Retinal pigment epithelial cell (primary cell): ENCODE measurements at regions not wholly inside any gene's neighbourhood (a gene's known extent, or its start where the extent isn't known, plus 50 kb on each side); places are given as distances from the start of the nearest gene placed in this dataset.

Experiments
- DNase-seq: peaks from one replicate; pipeline ENCODE4 v3.0.0-alpha.2; 2010; ENCODE audit warnings: low read depth
- H3K4me3 ChIP-seq: 2 replicates; pipeline ENCODE4 v1.5.1; 2011; ENCODE audit warnings: mild to moderate bottlenecking, low read length, control low read depth, moderate library complexity
- TF ChIP-seq, protein P1 (sequence below): conservative IDR thresholded peaks from 2 replicates; pipeline ENCODE4 v1.5.1; 2011; ENCODE audit warnings: low read depth, low read length, control low read depth, inconsistent platforms

DNA sequence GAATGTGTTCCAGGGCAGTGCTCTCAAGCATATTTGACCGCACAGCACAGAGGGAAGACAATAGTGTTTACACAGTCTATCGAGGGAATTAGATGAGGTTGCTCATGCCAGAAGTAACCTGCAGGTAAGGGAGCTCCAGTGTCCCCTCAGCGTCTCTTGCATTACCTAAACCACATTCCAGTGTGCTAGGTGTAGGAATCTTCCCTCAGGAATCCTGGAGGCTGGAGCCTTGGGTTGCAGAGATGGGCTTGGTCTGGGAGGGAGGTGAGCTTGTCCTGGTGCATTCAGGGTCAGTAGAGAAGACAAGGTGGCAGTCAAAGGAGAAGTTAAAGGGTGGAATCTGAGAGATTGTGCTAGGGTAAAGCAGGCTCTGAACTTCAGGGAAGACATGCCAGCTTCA lies 56.3 kb downstream of the SOX14 start:
- no peak for DNase-seq
- no peak overlapping the region for H3K4me3 ChIP-seq
- TF ChIP-seq, protein P1, sequence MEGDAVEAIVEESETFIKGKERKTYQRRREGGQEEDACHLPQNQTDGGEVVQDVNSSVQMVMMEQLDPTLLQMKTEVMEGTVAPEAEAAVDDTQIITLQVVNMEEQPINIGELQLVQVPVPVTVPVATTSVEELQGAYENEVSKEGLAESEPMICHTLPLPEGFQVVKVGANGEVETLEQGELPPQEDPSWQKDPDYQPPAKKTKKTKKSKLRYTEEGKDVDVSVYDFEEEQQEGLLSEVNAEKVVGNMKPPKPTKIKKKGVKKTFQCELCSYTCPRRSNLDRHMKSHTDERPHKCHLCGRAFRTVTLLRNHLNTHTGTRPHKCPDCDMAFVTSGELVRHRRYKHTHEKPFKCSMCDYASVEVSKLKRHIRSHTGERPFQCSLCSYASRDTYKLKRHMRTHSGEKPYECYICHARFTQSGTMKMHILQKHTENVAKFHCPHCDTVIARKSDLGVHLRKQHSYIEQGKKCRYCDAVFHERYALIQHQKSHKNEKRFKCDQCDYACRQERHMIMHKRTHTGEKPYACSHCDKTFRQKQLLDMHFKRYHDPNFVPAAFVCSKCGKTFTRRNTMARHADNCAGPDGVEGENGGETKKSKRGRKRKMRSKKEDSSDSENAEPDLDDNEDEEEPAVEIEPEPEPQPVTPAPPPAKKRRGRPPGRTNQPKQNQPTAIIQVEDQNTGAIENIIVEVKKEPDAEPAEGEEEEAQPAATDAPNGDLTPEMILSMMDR = no peak

DNA sequence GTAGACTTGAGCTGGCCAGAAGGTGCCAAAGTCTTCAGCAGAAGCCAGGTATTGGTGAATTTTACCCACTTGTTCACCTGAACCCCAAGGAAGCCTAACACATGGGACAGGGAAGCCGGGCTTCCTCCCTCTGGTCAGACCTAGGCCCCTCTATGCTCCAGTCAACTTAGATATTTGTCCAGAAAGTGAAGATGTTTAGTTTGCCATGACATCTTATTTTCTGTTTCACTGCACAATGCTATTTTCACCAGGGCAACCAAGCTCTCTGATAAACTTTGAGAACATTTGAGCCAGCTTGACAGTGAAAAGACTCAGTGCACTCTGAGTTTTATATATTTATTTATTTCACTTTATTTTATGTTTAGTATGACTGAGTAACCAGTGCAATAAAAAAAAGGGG lies 71.0 kb downstream of the SOX14 start:
- TF ChIP-seq, protein P1 = no peak
- no peak for DNase-seq
- no peak overlapping the region for H3K4me3 ChIP-seq

DNA sequence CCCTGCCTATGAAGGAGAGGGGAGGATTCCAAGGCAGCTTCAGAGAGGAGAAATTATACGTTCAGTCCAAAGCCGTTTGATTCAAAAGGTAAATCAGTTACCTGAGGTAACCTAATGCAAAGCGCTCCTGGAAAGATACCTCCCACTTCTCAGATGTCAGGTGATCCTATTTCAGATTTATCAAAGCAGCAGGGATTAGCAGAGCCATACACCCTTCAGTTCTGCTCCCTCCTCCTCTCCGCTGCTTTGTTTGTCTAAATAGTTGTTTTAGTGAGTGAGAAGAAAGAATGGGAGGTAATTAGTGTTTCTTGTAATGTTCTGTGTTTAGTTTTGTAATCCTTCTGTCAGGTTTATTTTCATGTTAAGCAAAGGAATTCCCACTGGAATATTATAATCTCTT lies 81.1 kb downstream of the SOX14 start:
- TF ChIP-seq, protein P1 = no peak
- H3K4me3 ChIP-seq = no peak overlapping the region
- no peak for DNase-seq

DNA sequence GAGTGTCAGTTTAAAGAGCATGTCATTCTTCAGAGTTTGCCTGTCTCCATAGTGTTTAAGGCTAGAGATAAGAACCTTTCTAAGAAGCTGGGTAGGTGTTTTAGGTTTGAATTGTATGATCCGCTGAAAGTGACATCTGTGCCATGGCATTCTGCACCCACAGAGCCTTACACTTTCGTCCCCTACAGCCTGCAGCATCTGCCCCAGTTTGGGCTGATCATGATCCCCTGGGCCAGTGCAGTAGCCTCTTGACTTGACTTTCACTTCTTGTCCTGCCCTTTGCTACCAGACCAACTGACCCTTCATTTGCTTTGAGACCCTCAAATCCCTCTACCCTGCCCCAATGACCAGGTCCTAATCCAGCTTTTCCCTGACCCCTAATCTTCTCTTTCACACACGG lies 81.6 kb downstream of the SOX14 start:
- TF ChIP-seq, protein P1 = no peak
- H3K4me3 ChIP-seq = no peak overlapping the region
- no peak for DNase-seq

- TF ChIP-seq, protein P1 = no peak
- DNase-seq = no peak
- H3K4me3 ChIP-seq = no peak overlapping the region
Measured at GRCh38 chr3:137852391-137852830, 88.3 kb downstream of the SOX14 start.

GRCh38 chr3:137854533-137855261 lies 90.6 kb downstream of the SOX14 start:
- no peak overlapping the region for H3K4me3 ChIP-seq
- DNase-seq = no peak
- TF ChIP-seq, protein P1 = no peak

DNA sequence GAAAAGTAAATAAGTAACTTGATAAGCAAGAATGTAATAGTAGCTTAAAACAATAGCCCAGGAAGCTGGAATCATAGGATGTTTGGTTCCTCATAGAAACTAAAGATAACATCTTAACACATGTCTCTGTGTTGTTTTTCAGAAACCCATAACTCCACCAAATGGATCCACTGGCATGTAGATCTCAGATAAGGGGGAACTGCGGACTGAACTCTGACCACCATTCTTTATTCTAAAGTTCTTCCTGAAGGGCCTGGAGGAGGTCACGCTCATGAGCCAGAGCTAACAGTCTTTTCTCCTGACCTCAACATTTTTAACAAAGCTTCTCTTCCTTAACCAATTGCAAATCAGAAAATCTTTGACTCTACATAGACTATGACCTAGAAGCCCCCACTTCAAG lies 101.9 kb downstream of the SOX14 start:
- DNase-seq = no peak
- TF ChIP-seq, protein P1 = no peak
- no peak overlapping the region for H3K4me3 ChIP-seq
